HG03025 (cell line): ENCODE measurements at regions not wholly inside any gene's neighbourhood (a gene's known extent, or its start where the extent isn't known, plus 50 kb on each side); places are given as distances from the start of the nearest gene placed in this dataset.
"Not testable (repeated sequence)": the region's sequence is repeated elsewhere in the genome, so short reads cannot be mapped to it uniquely, and the experiment has no call there.

Experiments
- ATAC-seq: cut with Tn5 transposase; IDR thresholded peaks from one replicate; pipeline ENCODE4 v1.9.1; 2021; ENCODE audit warnings: mild to moderate bottlenecking, moderate library complexity; ENCODE audit not compliant: unreplicated experiment, low FRiP score

- ATAC-seq, result not testable (repeated sequence)
These were observed 1086.2 kb upstream of the GJE1 start for GRCh38 chr6:141046496-141046895.

- ATAC-seq, result no peak
These were observed 1091.1 kb upstream of the GJE1 start for GRCh38 chr6:141041596-141042087.

GRCh38 chr6:141035312-141036200, 1097.2 kb upstream of the GJE1 start:
- no peak for ATAC-seq

DNA sequence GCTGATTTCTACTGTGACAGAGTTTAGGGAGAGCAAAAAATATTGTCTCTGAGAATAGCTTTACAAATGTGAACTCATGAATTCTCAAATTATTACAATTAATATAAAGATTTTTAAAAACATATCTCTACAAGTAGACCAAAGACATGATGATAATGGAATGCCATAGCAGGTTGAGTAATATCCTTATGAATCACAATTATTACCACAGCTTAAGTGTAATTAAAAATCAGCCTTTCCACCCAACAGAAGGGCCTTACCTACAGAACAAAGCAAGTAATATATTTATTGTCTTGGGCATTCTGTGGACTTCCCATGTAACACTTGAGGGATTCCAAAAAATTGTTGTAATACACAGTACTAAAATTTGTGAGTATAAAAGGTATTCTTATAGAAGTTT, 1099.6 kb upstream of the GJE1 start:
- no peak for ATAC-seq

DNA sequence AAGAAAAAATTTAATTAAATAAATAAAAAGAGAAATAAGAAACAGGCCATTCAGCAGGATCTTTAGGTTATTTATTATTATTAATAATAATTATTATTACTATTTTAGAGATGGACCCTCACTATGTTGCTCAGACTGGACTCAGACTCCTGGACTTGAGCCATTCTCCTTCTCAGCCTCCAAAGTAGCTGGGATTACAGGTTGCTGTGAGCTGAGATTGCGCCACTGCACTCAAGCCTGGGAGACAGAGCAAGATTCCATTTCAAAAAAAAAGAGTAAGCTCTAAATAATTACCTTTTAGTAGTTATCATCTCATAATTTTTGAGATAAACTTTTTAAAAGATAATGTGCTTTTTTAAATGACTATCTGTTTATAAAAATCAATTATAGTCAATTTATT, 1102.8 kb upstream of the GJE1 start:
- ATAC-seq, result no peak

DNA sequence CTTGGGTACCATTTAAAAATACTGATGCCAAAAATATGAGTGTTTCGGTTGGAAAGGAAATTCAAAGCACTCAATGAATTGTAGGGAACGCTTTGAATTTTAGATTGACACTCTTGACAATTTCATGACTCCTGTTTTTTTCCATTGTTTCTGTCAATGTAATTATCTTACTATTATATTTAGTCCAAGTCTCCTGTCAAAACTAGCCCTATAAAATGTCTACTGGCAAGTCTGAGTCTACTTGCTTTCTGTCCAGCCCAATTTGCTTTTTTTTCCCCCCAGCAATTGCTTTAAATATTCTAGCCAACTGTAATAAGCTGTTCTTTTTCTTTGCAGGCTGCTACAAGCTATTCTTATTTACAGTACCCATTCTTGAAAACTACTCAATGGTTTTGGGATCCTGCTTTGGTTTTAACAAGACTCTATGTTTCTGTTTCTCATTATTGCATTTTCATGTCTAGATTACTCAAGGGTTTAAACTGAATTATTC, 1103.9 kb upstream of the GJE1 start:
- no peak for ATAC-seq

DNA sequence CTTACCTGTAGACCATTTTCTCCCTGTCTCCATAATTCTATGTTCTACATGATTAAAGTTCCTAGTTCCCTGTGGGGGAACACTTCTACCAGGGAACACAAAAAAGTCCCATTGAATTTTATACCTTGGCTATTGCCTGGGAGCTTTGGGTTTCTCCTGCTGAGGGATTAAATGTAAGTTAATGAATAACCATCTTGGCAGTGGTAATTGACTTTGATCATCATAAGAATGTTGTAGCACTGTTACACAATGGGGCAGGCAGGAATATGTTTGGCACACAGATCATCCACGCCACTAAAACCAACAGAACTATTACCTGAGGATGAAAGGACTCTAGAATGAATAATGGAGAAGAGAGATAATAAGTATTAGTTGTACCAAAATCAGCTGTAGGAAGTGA, 1106.2 kb upstream of the GJE1 start:
- no peak for ATAC-seq

GRCh38 chr6:141024526-141024925, 1108.2 kb upstream of the GJE1 start:
- no peak for ATAC-seq

- ATAC-seq, result no peak
These were observed 1114.8 kb upstream of the GJE1 start for GRCh38 chr6:141017941-141018340.

- no peak for ATAC-seq
These were observed 1131.8 kb upstream of the GJE1 start for GRCh38 chr6:141000917-141001316.

- ATAC-seq, result no peak
These were observed 1139.2 kb upstream of the GJE1 start for GRCh38 chr6:140993515-140993914.

DNA sequence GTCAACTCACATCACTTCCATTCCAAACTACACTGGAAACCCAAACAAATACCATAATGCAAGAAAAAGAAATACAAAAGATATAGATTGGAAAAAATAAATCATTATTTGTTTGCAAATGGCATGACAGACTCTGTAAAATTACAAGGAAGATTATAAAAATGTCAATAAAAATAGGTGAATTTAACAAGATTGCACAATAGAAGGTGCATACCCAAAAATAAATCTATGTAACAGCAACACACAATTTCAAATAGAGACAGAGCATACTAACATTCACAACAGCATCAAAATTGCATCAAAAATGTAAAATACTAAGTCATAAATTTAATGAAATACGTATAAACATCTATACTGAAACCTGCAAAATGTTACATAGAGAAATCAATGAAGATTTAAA, 1140.0 kb upstream of the GJE1 start:
- ATAC-seq, result no peak

DNA sequence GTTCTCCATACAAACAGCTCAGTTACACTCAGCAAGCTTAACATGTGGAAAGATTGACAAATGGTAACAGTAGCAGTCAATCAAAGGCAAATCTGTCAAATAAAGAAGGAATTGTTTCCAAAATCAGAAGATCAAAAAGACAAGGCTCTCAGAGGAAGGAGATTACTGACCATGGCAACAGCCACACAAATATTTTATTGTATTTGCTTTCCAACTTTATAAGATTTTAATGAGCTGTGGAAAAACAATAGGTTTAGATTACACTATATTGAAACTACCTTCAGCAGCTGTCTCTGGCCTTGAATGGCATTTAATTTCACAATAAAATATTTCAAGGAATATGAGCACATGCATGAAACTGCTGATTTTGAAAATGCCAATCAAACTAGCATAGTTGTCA, 1143.9 kb upstream of the GJE1 start:
- ATAC-seq, result no peak

GRCh38 chr6:140987364-140988155, 1145.2 kb upstream of the GJE1 start:
- ATAC-seq, result no peak

GRCh38 chr6:140985679-140986275, 1146.9 kb upstream of the GJE1 start:
- no peak for ATAC-seq

GRCh38 chr6:140980265-140980887, 1152.3 kb upstream of the GJE1 start:
- ATAC-seq, result no peak

DNA sequence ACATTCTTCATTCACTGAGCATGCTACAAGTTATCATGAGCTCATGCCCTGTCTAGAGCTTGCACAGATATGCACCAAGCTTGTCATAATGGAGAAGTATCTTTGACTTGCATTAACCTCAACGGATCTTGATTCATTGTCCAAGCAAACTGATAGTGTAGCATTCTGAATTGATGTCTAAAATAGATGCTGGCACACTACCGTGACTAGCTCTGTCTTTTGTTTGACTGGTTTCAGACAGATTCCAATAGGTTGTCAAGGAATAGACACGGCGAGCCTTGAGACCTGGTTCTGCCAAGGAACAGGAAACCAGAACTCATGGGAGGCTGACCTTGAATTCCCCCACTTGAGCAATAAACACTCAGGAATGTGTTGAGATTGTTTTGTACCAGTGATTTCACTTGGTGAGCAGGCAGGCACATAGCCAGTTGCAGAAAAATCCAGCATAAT, 1153.1 kb upstream of the GJE1 start:
- no peak for ATAC-seq

DNA sequence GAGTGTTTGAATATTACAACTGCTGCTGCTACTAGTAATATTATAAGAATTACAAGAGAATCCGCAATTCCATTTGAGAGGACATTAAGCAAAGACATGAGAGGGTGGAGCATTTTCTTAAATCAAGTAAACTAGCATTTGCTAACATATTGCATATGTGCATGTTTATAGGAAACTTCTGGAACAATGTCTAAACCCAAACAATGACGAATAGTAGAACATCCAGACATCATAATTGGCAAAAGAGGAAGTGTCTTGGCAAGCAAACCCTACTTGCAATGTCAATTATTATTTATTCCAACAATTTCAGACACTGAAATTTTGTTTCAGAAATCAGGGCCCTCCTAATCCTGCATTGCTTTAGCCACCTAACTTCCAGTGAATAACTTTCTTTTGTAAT, 1155.3 kb upstream of the GJE1 start:
- no peak for ATAC-seq

DNA sequence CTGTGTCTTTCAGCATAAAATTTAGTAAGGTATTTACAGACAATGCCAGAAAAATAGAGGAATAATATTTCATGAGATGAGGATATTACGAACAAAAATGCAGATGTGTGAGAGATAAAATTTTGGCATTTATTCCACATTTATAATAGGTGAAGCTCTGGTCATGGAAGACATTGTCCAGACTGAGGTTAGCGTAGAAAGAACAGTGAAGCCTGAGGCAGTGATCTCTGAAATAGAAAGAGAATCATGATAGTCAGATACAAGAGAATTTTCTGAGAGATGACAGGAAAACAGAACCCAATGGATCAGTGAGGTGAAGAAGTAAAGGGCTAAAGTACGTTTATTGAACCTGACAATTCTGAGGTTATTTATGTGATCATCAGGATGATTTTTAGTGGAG, 1155.9 kb upstream of the GJE1 start:
- ATAC-seq, result no peak

DNA sequence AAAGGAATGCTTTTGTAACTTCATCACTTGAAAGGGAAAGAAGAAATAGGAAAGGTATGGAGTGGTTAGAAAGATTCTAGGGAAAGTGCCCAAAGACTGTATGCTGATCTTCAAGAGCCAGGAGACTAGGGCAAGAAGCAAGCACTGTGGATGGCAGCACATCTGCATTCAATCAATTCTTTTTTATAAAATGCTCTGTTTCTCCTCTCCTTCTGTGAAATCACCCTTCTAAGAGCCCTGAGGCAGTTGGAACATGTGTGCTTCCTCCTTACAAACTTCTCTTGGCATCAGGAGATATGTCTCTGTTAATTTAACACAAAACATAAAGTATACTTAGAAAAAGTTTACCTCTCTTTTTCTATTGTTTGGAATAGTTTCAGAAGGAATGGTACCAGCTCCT, 1162.2 kb upstream of the GJE1 start:
- ATAC-seq, result no peak
